HG02642 (cell line): ENCODE measurements at regions not wholly inside any gene's neighbourhood (a gene's known extent, or its start where the extent isn't known, plus 50 kb on each side); places are given as distances from the start of the nearest gene placed in this dataset.

Experiments used
- ATAC-seq: cut with Tn5 transposase; IDR thresholded peaks from one replicate; pipeline ENCODE4 v1.9.1; 2021; ENCODE audit warnings: mild to moderate bottlenecking; ENCODE audit not compliant: unreplicated experiment, poor library complexity

- ATAC-seq = no peak
Observed at GRCh38 chr2:11987151-11987550, 240.7 kb downstream of the LPIN1 start.

GRCh38 chr2:11988691-11989353 is 242.4 kb downstream of the LPIN1 start:
- no peak for ATAC-seq

- no peak for ATAC-seq
Observed at GRCh38 chr2:11989354-11989703, 242.9 kb downstream of the LPIN1 start.

GRCh38 chr2:11990576-11990975 is 244.1 kb downstream of the LPIN1 start:
- no peak for ATAC-seq

- no peak for ATAC-seq
Observed at GRCh38 chr2:11993749-11994148, 247.3 kb downstream of the LPIN1 start.

- ATAC-seq = no peak
Observed at GRCh38 chr2:11995456-11995855, 249.0 kb downstream of the LPIN1 start.

GRCh38 chr2:11996618-11997017 is 250.2 kb downstream of the LPIN1 start:
- no peak for ATAC-seq

- no peak for ATAC-seq
Observed at GRCh38 chr2:11997142-11997541, 250.7 kb downstream of the LPIN1 start.

GRCh38 chr2:11998218-11998617 is 251.8 kb downstream of the LPIN1 start:
- peak; percentile 79 for ATAC-seq

- ATAC-seq = peak; percentile 63
Observed at GRCh38 chr2:11998626-11999378, 252.4 kb downstream of the LPIN1 start.

GRCh38 chr2:12001621-12002020 is 255.2 kb downstream of the LPIN1 start:
- no peak for ATAC-seq

GRCh38 chr2:12002215-12002614 is 255.8 kb downstream of the LPIN1 start:
- ATAC-seq = no peak

GRCh38 chr2:12004713-12005112 is 258.3 kb downstream of the LPIN1 start:
- no peak for ATAC-seq

- peak; percentile 85 for ATAC-seq
Observed at GRCh38 chr2:12005886-12006681, 259.7 kb downstream of the LPIN1 start.

- ATAC-seq = no peak
Observed at GRCh38 chr2:12006850-12007249, 260.4 kb downstream of the LPIN1 start.

GRCh38 chr2:12007282-12007681 is 260.9 kb downstream of the LPIN1 start:
- ATAC-seq = no peak

GRCh38 chr2:12008425-12009061 is 262.1 kb downstream of the LPIN1 start:
- peak; percentile 72 for ATAC-seq

- no peak for ATAC-seq
Observed at GRCh38 chr2:12009323-12009905, 263.0 kb downstream of the LPIN1 start.

GRCh38 chr2:12010059-12010458 is 263.6 kb downstream of the LPIN1 start:
- ATAC-seq = no peak

- no peak for ATAC-seq
Observed at GRCh38 chr2:12010779-12011178, 264.3 kb downstream of the LPIN1 start.
